ENCODE measurements at regions not wholly inside any gene's neighbourhood (a gene's known extent, or its start where the extent isn't known, plus 50 kb on each side); places are given as distances from the start of the nearest gene placed in this dataset.

DNA sequence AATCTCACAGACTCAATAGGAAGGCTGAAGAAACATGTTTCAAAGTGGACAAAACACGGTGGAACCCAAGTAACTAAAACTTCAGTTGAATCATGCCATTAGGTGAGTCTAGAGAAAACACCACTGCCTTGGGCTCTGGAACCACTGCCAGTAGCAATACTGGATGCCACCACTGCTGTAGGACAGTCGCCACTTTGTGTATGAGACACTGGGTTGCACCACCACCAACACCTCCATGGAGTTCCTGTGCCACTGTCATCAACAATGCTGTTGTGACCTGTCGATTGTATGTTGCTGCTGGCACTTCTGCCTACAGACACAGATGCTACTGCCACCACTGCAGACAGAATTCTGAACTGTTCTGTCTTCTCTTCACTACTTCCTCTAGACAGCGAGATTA, 686.7 kb downstream of the METTL4 start:
- no peak for DNase-seq

DNA sequence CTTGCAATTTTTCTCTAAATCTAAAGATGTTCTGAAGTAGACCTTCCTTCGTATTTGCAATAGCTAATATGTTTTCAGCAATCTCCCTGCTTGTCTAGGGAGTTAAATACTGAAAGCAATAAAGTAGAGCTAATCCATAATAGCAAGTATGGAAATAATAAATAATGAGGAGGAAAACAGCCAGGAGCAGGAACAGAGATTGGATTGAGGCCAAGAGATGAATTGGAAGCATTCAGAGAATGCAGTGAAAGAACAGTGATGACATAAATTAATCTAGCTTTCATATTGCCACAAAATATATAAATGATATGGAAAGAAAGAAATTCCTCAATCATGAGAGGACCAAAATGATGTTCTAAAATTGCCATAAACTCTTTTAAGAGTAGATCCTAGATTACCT, 679.7 kb downstream of the METTL4 start:
- no peak for DNase-seq

DNA sequence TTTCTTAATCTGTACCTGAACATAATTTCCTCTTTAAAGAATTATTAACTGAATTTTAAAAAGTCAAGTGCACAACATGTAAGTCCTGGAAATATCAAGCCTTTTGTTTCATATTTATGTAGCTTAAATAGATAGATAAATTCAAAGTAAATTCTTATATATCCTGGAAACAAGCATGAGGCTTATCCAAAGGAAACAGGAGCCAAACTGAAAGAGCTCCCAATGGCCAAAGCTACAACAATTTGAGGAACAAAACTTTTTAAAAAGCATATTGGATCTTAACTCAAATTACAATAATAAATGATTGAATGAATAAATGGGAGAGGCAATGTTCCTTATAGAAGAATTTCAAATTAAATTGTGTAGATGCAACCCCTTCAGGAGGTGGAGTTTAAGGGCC, 679.1 kb downstream of the METTL4 start:
- no peak for DNase-seq

DNA sequence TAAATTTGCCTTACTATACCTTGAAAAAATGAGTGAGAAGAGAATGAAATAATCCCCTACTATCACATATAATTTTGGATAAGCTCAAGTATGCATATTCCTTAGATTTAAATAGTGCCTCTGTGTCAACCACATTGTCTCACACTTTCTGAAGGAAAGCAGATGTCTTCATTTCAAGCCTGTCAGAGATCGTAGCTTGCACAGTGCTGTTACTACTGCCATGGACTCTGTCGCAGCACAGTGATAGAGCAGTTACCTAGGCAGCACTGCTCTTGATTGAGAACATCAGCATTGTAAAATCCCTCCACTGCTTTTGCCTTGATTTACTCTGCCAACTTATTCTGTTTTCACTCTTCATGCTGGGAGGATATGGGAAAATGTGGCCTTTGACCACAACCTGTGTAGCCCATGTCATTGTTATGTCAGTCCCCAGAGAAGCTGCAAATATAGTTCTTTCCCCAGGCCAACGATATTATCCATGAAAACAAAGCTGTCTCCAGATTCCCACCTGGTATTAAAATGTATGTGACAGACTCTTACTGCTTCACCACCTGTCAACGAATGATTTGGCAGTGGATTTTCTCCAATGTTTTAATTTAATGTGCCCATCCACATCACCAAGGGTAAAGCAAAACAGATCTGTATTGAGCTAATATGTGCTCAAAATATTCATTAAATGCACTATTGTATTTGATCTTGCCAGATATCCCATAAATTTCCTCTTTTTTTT, 675.7 kb downstream of the METTL4 start:
- DNase-seq = no peak

DNA sequence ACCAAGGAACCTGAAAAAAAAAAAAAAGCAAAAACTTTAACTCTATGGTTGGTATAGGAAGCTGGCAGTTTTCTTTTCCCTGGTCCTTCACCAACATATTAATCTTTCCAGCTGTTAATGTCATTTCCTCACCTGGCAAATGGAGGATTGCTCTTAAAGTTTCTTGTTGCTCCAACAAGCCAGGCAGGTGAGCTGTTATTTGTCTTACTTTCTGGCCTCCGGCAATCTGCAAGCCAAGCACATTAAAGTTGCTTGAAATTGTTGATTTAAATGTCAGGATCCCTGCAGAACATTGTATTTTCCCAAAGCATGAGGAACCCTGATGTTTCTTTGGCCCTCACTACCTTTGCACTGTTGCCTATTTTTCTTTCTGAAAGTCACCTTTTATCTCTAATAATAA, 664.9 kb downstream of the METTL4 start:
- DNase-seq = no peak

DNA sequence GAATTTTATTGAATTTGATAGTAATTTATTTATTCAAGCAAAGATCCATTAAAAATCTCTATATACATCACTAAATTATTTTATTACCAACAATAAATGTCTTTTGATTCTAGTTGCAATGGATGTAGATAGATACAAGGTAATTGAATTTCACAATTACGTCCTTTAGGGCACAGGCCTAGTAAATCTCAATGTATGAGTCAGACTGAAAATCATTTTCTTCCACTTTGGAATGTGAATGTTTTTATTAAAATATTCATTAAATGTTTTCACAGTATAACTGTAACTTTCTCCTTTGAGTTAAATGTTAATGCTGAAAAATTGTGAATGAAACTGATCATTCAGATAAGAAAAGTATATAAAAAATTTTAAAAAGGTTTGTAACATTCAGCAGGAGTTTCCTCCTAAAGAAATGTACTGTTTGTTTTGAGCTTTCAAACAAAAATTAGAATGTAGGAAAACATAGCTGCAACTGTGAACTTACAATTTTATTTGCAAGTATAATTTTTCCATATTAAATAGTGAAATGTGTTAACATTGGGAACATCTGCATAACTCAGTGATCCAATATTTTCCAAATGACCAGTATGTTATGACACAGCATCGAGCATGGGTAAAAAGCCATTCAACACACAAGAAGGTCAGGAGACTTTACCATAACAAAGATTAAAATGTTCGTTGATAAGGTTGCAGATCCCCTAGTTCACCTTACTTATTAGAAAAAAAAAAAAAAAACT, 663.7 kb downstream of the METTL4 start:
- no peak for DNase-seq

DNA sequence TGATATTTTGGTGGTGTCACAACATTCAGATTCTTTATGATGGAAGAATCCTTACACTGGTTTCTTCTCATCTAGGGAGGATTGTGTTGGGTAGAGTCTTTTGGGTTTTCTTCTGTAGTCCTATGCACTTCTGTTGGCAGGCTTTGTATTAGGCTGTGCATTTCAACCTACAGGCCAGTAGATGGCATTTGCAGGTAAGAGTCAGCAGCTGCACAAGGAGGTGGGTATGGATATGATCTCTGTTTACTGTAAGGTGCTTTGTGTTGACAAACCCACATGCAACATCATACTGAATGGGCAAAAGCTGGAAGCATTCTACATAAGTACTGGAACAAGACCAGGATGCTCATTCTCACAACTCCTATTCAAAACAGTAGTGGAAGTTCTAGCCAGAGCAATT, 656.8 kb downstream of the METTL4 start:
- no peak for DNase-seq

DNA sequence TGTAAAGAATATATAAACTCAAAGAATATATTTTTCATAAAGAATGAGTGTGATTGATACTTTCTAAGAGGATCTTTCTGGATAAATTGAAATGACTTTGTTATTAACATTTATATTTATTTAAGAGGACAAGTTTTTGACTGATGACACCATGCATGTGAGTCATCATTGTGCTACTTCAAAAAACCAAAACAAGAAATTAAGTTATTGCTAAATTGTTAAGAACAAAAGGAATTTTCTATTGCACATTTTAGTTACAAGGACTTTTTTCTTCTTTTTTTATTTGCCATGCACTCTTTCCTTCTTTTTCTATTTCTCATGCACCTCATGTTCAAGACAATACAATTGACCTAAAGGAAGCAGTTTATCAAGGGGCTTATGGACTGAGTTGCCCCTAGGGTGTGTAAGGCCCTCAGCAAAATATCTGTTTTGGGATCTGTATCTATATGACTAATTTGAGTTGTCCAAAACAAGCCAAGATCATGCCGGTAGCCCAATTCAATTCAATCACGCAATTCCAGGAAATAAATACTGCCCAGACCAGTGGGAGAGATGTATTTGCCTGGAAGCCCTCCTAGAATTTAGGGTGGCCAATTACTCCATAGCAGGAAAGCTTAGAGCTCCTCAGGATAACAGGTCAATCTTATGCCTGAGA, 654.3 kb downstream of the METTL4 start:
- no peak for DNase-seq

DNA sequence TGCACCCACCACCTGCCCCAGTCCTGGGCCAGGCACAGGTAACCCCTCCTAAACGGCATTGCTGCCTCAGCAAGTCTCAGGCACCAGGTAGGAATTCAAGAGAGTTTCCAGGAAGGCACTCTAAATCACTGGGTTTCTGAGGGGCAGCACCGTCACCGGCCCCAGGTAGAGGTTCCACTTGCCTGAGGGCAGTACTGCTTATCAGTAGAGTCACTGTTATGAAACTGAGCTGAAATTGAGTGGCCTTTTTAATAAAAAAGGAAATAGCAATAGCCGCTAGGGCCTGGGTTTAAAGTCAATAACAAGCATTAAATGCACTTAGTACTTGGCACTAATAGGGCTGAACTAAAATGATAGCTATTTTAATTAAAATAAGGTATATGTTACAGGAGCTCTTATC, 653.7 kb downstream of the METTL4 start:
- no peak for DNase-seq

DNA sequence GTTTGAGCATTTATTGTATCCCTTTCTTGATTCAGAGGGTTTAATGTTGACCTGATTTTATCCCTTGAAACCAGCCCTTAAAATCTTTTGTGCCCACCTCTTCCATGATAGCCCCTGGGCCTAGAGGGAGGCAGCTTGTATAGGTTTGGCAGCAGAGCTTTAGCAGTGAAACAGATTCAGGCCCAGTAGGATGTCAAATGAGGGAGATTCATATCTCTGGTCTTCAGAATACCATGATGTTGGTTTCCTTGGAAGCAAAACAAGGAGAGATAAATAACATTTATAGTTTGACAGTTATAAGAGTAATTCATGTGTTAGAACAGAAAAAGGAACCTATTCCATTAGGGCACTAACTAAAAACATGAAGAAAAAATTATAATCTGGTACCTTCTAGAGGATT, 649.2 kb downstream of the METTL4 start:
- no peak for DNase-seq

DNA sequence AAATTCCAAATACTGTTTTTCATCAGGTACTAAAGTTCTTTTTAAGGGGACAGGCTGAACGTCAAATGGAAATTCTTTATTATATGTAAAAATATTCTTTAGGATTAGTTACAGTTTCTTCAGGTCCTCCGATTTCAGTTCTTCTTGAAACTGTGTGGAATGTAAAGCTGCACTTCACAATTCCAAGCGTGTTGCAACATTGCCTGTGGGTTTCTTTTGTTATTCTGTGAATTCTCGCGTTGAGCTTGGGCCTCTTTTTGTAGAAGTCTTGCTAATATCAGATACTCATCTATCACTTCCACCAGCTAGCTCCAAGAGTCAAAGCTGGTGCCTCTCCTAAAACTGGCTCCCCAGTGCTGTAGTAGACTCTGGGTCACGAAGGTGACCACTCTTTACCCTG, 642.6 kb downstream of the METTL4 start:
- no peak for DNase-seq

DNA sequence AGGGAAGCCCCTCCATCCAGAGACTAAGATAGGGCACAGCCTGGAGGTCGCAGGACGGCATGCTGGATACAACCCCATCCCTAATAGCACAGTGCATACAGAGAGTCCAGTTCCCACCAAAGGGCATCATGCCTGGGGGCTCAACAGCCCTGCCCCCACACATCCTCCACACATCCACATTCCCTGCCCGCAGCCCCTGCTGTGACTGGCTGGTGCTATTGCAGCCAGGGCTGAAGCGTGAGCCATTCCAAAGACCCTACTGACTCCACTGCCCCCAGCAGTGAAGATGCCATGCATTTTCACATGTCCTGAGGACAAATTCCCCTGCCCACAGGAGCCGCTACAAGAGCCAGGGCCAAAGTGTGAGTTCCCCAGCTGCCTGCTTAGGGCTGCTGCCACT, 641.6 kb downstream of the METTL4 start:
- DNase-seq = no peak

DNA sequence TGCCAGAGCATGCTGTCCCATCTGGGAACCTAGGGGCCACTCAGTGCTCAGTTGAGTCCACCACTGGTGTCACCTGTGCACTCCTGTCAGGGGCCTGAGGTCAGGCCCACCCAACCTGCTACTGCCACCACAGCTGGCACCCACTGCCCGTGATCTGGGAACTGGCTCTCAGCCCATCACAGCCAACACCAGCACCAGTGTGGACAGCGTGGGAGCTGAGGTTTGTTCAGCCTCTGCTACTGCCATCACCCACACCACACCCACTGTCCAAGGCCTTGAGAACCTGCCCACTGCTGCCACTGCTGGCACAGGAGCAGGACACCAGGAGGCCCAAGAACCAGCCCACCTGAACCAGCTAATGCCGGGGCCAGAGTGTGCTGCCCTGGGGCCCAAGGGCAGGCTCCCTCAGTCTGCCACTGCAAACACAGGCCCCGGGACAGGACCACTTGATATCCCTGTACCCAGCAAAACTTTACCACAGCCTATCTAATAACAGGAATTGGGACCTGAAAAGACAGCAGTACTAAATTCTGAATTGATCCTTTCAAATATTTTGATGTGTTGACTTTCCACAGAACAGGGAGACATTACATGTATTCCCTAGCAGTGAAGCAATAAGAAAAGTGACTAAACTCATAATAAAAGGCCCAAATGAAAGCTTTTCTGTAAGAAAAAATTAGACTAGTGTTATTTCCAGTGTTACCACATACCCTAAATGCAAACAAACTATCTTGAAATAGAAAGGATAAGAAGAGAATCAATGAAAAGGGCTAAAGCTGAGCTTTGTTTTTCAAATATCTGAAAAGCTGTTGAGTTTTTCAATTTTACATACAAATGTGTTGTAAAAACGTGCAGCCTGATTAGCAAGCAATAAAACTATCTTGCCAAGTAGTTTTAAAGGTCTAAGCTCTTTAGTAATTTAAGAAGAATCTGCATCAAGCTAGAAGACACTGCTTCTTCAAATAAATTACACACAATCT, 640.7 kb downstream of the METTL4 start:
- DNase-seq = no peak

DNA sequence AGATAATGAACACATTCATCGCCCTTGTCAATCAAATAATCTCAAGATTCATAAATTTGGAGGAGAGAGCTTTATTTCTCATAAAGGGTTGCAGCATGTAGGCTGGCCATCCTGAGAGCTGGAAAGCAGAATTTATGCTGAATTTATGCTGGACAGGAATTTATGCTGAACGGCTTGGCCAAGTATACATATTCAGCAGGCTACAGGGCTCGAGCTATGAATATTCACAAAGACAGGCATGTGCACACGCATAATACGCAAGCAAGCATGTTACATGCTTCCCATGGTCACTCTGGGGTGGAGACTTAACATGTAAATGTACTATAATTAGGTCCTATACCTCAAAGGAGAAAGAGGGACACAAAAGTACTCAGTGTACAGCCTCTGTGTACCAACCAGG, 618.8 kb downstream of the METTL4 start:
- DNase-seq = no peak

DNA sequence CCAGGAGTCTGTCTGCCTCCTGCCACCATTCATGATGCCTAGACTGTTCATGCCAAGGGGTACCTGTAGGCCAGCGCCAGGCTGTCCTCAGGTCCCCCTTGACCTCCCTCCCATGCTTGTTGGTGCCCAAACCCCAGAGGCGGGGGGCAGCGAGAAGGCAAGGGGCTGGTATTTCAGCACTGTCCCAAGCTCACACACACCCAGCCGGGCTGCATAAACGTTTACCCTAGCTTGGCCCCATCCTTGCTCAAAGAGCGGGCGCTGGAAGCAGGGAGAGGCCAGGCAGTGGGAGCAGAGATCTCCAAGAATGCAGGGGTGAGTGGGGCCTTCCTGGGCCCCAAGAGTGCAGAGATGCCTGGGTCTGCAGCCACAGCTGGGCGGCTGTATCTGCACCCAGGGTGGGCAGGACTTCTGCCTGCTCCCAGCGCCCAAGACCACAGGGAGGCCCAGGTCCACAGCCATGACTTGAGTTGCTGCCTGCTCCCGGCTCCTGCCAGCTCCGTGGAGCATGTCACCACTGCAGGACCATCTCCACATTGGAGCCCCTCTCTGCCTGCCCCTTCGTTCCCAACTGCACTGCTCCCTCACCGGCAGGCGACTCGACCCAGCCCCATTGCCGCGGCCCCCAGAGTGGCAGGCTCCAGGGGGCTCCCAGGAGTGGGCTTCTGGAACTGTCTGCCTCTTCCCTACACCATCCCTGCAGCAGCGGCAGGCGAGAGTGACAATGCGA, 616.6 kb downstream of the METTL4 start:
- DNase-seq = no peak

DNA sequence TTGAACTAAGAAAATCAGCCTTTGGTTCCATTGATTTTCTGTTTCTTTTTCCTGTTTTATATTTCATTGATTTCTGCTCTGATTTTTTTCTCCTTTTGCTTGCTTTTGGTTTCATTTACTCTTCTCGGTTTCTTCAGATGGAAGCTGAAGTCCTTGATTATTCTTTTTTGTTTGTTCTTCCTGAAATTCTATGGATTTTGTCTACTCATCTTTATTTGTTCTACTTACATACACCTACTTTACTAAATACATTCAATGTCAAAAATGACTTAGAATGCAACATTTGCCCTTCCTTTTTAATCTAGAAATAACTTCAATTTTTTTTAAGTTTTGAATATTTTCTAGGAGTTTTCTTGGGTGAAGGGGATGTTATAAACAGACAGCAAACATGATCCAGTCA, 612.5 kb downstream of the METTL4 start:
- no peak for DNase-seq

DNA sequence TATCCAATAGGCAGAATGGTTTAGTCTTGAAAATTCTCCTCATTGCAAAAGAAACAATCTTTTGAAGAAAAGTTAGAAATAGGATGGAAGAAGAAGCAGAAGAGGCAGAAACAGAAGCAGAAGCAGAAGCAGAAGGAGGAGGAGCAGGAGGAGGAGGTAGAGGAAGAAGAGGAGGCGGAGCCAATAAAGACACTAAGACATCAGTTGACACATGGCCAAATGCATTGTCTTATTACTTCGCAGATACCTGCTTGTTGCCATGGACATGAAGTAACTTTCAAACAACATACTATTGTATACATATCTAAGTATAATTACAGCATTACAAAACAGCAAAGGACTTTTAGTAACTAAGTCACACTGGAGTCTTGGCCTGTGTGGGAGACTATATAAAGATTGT, 606.3 kb downstream of the METTL4 start:
- no peak for DNase-seq

DNA sequence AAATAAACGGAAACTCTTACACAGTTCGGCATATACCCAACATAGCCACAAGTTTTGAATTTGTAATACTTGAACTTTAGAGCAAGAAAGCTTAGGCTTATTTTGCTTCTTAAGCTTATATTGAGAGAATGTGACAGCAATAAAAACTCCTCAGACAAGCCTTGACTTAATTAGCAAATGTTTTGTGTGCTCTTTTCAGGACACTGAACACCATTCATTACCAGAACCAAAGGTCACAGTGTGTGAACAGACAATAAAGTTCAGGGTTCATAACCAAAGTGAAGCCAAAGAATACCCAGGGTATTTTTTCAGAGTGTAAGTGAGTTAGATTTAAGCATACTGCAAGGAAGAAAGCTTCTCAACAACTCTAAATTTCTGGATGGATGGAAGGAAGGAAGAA, 605.8 kb downstream of the METTL4 start:
- DNase-seq = no peak

DNA sequence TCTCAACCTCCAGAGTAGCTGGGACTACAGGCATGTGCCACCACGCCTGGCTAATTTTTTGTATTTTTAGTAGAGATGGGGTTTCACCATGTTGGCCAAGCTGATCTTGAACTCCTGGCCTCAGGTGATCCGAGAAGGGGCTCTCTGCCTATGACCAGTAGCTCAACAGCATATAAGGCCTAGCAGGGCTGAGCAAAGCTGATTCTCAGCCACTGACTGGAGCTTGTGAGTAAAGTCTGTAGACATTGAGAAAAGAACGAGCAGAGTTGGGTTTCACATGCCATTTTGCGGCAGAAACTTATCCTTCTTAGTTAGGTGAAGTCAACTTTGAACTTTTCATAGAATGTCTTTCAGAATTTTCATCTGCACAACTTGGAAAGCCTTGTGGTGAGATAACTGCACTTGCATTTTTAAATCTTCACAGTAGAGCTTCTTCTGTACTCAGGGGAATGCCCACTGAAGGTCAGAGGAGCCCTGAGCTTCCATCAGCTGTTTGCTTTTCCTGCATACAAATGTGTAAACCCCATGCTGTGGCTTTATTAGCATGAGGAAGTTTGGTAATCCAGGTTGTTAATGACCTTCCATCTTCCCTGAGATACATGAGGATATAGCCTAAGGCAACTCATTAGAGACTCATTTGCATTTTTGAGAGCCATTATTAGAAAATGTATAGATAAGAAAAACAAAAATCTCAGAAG, 602.4 kb downstream of the METTL4 start:
- DNase-seq = no peak

DNA sequence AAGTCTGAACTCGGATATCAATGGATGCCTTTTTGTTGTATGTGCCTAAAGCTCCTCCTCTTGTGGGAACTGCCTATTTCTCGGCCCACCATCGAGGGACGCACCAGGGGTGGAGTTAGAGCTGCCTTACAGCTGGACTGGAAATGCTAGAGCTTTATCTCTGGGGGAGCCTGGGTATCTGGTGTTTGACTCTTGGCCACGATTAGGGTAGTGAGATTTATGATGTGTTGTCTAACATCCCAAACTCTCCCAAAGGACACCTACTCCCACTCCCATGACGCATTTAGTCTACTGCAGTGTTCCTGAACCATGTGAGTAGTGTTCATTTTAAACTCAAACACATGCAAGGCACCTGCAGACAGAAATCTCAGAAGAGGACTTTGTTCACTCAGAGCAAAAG, 594.8 kb downstream of the METTL4 start:
- no peak for DNase-seq

DNA sequence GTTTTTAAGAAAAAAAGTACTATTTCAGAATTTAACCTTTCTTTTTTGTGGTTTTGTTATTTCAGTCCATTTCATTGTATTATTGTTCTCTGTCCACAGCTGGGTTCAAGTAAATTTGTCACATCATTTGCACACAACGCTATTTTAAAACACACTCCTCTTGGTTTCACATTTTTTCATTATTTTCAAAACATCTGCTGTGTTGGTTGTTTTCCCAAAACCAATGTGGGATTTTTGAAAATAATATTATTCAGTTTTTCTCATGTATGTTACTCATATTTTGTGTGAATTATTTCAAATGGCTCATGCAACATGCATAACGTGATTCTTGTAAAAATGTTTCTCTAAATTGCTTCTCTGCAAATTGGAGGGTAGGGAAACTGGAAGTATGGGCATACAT, 589.2 kb downstream of the METTL4 start:
- no peak for DNase-seq

Data from NCI-H2029 (cell line).